Femur (tissue), 1 donor: ENCODE measurements at regions not wholly inside any gene's neighbourhood (a gene's known extent, or its start where the extent isn't known, plus 50 kb on each side); places are given as distances from the start of the nearest gene placed in this dataset.

Source experiments
- DNase-seq: peaks from one replicate; pipeline ENCODE4 v3.0.0-alpha.2; 2017

DNA sequence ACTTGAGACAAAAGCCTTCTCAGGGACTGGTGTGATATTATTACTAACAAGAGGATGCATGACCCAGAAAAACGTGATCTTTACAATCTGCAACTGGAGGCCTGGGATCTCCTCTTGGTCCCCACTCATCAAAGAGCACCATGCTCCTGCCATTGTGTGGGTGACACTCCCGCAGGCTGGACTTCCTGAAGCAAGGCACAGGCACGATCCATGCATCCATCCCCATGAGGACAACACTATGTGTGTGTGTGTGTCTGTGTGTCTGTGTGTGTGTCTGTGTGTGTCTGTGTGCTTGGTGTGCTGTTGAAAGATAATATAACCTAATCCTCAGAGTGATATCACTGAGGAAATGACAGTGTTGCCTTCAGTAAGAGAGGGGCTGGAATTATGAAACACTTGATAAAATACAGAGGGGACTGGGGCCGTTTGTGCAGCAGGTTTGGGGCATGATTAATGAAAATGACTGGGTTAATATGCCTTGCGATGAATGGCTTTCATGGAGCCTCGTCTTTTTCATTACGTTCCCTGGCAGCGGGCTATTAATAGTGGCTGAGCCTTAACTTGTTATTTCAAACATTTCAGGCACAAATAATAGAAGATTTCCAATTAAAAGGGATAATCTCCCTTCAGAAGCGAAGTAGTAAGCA, 180.8 kb upstream of the TCERG1L start:
- no peak for DNase-seq

DNA sequence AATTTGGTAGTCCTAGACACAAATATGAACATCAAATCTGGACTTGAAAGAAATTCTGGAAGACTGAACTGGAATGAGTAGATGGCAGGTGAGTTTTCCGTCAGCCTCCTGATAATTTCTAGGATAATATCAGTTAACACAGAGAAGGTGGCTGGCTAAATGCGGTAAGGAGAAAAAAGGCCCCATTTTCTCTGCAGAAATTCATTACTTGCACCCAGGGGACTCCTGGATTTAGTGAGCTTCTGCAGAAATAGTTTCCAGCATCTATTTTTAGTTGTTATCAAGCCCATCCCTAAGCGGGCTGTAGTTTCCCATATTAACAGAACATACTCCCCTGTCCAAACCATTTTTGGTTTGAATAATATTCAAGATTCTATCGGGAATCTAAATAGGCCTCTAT, 181.9 kb upstream of the TCERG1L start:
- no peak for DNase-seq

DNA sequence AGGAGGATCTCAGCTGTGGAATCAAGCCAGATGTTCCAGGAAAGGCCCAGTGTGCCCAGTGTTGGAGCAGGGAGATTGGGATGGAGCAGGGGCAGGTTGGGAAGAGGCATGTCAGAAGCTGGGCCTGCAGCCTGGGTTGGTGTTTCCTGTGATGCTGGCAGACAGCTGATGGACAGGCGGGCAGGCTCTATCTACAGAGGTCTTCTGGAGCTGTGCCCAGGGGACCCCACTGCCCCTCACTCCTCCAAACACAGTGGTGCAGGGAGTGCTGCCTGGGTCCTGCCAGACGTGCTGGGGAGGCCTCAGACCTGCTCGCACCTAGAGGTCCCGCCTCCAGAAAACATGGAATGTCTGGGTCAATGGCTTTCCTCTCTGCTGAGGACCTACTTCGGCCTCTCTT, 182.9 kb upstream of the TCERG1L start:
- no peak for DNase-seq

DNA sequence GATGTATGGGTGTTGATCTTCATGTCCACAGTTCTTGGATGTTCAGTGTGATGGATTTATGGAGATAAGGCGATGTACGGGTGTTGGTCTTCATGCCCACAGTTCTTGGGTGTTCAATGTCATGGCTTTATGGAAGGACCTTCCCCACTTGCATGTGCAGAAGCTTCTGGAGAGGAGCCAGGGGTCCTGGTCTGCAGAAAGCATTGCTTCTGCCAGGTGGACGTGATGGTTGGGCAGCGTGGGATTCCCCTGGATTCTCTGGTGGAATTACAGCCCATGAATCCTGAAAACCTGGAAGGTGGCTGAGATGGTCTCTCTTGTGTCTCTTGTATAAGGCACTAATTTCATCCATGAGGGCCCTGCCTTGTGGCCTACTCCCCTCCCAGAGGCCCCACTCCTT, 183.7 kb upstream of the TCERG1L start:
- DNase-seq: no peak

DNA sequence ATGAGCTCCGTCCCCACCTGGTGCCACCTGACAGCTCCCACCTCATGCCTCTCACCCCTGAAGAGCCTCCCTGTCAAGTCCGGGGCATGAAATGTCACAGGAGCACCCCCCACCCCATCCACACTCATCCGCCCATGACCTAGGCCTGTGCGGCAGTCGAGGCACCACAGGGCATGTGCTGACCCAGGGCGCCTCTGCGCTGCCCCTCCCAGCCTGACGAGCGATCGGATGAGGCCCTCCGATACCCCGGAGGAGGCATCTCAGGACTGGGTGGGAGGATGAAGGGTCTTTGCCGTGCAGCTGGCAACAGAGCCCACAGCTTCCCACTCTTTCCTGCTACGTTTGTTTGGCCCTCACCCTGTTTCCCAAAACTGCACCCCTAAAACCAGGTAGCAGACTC, 184.4 kb upstream of the TCERG1L start:
- no peak for DNase-seq

DNA sequence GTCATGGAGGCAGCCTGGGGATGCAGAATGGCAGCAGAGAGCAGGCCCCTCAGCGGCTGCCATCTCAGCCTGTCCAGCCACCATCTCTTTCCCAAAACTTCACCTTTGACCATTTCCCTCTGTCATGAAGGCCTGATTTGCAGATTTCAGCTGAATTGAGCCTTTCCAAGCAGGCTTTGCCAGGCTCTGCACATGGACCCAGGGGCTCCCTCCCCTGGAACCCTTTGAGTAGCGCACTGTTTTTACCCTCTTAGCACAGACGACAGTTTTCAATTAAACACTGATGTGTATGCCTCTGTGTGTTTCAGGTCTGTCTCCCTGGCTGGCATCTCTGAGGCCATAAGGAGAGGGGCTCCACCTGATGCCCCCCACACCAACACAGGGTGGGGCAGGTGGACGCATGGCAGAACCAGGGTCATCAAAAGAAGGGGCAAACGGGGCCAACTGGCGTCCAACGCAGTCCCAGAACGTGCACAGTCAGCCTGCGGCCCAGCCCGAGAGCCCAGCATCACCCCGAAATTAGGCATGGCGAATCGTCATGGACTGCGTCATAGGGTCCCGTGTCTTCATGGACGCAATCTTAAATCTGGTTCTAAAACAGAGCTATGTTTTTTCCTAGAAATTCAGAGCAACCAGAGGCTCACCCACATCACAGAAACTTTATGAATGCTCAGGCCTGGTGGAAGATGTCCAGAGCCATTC, 185.0 kb upstream of the TCERG1L start:
- DNase-seq: no peak

DNA sequence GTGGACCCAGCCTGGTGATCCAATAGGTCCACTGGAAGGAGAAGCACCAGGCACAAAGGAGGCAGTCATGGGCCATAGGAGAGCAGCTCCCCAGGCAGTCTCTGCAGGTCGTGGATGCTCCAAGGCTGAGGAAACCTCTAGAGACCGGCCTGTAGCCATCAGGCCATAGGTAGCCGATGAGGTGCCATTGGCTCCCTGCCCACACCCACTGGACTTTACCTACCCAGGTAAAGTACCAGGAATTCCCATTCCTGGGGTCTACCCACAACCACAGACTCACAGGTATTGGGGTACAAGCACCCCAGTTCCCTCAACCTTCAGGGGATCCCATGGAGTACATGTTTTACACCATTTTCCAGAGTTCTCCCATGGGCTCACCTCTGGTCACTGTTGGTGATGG, 188.0 kb upstream of the TCERG1L start:
- no peak for DNase-seq

DNA sequence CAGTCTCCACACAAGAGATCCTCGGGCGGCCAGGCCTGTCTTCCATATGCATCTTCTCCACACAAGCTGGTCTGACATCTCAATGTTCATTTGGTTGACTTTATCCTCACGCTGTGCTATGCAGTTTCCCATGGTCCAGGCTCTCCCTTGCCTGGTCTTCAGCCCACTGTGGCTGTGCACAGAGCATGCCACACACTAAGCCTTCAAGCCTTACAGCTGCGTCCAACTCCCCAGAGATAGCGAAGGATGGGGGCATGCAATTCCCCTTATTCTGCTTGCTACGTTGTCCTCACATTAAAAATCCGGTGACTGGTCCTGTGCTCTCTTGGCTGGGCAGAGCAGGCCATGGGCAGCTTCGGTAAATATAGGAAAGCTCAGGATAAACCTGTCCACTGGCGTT, 188.7 kb upstream of the TCERG1L start:
- DNase-seq: no peak

DNA sequence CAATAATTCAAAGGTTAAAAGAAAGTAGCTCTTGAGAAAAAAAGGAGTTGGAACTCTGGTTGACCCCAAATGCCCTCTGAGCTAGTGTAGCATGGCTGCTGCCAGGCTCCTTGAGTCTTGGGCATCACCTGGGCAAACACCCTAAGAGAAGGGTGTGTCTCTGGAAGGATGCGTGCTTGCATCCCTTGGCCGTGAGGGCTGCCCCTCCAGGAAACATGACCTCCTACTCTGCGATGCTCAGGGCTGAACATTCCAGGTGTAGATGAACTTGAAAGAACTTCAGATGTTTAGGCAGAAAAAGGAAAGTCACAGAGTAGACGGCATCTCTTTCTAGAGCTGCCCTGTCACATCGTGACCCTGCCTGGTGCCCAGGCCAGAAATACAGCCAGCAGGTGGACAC, 189.4 kb upstream of the TCERG1L start:
- DNase-seq: no peak

DNA sequence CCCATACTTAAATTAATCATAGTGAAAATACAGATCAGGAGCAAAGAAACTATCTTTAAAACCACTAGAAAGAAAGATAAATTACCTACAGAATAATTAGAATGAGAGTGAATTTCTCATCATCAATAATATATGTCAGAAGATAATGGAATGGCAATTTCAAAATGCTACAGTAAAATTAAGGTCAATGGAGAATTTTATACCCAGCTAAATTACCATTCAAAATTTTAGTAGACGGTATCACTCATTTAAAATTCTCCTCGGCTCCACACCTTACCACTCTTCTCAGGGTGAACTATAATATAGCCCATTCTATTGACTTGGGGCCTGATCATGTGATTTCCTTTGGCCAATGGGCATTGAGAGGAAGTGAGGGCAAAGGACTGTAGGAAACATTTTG, 192.5 kb upstream of the TCERG1L start:
- no peak for DNase-seq

DNA sequence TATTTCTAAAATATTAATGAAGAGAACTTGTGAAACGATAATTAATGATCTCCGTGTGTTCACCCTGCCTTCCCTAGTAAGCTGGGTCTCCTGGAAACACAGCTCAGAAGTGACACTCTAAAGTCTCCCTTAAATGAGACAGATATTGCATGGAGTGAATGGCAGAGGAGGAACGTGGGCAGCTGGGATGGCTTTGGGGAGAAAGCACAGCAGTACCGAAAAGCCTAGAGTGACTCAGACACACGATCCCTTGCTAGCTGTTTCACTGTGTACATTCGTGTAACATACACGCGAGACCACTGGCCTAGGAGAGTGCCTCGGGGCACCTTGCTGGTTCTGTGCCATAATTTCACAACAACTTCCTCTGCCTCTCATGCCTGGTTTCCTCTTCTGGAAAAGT, 199.9 kb upstream of the TCERG1L start:
- no peak for DNase-seq

DNA sequence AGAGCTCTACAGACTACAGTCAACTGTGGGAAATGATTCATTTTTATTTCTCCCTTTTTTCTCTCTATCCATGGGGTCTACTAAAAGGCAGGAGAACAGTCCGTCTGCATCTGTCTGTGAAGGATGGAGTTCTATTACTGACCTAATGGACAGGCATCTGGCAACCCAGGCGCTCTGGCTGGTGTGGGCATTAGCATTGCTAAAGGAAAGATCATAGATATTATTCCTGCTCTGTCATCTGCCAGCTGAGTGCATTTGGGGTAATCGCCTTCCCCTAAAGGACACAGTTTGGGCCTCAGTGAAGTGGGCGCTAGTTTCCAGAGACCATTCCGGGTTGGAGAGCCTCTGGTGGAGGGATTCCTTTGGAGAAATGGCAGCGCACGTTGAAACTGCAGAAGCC, 201.3 kb upstream of the TCERG1L start:
- no peak for DNase-seq

DNA sequence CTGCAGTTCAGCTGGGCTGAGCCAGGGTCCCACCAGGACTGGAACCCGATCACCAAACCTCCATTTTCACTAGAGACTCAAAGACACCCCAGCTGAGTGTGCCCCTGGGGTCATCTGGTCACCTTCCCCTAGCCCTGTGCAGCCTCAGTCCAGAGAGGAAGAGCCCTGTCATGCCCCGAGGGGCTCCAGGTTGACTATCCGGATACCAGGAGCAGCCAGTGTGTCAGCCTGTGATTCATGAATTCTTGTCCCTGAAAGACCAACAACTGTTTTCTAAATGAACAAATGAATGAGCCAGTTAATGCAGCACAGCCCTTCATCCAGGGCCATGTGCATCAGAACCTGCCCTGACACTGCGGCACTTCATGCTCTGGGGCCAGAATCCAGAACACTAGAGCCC, 201.9 kb upstream of the TCERG1L start:
- DNase-seq: no peak

DNA sequence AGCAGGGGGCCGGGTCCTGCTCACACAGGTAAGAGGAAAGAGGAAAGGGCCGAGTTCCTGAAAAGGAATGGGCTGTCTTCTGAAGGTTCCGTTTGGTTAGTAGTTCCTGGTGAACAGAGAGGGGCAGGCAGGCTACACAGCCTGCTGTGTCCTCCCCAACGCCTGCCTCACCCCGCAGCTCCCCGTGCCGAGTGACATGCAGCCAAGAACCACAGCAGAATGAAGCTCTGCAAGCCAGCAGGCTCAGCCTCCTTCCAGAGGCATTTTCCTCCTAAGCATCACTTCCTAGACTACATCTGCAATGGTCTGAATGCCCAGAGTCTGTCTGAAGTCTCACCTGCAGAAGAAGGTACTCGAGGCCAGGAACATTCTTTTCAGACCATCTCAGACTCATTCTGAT, 202.4 kb upstream of the TCERG1L start:
- DNase-seq: peak; percentile 31

DNA sequence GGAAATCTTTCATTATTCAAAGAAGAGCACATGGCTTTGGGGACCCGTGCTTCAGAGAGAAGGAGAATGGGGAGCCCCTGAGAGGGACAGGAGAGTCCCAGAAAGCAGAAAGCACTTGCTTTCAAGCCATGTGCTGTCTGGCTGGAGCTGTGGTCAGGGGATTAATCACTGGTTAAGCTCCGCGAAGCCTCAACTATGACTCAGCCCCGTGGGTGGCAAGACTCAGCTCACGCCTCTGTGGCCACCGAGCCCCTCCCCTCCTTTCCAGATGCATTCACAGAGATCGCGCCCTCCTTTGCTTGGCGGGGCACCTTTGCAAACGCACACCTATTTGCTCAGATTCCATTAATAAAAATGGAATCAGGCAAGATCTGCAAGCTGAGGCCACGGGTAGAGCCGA, 202.9 kb upstream of the TCERG1L start:
- no peak for DNase-seq

DNA sequence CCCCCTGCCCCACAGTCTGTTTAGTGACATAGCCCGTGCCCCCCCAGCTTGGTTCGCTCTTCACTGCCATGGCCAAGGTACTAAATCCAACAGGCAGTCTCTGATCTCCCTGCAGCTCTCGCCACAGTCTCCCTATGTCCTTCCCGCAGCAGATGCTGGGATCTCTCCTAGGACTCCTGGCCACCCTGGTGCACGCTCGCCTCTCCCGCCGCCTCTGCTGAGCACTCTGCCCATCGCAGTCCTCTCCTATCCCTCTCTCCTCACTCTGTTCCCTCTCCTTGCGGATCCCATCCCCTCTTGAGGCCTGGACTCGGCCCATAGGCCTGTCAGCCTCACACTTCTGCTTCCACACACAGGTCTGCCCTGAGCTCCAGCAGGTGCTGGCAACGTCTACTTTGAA, 204.8 kb upstream of the TCERG1L start:
- no peak for DNase-seq

DNA sequence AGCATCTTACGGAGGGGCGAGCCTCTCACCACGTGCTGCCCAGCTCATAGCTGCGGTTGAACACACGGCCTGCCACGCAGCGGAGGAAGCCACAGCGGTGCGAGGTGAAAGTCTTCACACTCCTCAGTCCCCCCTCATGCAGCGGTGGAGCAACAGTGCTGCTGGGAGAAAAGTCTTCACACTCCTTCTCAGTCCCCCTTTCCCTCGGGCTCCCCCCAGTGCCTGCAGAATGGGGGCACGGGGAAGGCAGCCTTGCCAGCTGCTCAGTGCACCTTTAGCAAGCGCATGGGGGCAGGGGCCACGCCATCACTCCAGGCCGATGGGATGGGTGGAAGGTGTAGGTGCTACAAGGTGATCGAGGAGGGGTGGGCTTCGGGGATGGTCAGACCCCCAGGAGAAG, 206.3 kb upstream of the TCERG1L start:
- no peak for DNase-seq

DNA sequence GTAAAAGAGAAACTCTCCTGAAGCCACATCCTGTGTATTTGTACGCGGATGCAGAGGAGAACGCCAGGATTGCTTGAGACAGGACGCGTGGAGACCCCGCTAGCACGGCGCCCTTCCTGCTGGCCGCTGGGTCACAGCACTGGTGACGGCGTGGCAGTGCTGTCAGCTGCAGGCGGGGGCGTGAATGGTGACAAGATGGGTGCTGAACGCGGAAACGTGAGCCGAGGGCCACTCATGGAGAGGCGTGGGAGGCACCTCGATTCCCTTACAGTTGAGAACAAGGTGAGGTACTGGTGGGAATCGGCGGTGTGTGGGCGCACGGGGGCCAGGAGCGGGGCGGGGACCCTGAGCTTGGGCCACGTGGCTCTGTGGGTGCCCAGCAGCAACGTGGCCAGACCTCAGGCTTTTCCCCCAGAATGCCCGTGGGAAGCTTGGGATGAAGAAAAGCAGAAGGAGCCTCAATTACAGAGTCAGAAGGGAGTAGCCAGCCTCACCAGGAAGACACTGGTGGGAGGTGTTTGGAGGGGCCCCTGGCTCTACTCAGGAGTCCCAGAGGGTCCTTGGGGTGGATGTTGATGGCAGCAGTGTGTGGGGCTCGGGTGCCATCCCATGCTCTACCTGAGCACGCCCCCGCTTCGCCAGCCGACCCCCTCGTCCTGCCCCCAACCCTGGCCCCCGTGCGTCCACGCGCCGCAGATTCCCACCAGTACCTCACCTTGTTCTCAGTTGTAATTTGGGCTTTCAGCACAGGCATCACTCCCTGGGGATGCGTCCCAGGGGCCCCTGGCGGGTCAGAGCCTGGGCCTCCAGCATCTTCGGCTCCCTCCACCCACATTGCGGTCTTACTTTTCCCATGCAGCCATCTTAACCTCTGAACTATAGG, 208.4 kb upstream of the TCERG1L start:
- no peak for DNase-seq

DNA sequence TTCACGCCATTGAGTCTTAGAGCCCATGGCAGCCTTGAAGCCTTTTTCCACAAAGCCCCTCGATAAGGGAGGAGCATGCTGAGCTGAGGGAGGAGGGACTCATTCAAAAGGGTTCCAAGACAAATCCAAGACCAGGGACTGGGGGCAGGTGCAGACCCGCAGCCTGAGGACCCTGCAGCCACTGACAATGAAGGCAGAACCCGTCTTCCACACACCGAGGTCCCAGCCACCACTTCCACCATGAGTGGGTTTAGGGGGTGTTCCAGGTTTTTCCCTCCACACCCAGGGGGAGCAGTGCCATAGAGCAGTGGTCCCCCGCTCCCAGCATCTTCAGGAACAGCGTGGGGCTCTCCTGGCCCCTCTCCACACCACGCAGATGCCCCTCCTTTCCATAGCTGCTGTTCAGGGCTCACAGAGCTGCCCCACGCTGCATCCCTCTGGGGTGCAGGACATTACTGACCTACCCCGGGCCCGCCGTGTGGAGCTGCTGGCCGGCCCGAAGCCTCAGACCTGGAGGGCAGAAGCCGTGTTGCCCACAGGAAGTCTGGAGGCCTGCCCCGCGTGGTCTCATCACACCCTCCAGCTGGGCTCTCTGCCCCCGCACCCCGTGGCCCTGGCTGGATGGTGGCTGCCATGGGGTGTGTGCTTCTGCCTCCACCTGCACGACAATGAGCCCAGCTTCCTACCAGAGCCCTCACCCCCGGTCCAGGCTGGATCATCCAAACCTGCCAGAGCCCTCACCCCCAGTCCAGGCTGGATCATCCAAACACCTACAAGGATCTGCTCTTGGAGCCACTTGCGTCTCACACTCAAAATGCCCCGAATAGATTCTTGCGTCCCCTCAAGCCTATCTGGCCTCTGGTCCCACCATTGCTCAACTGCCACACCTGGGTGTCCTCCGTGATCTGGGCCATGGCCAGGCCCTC, 220.0 kb upstream of the TCERG1L start:
- no peak for DNase-seq

DNA sequence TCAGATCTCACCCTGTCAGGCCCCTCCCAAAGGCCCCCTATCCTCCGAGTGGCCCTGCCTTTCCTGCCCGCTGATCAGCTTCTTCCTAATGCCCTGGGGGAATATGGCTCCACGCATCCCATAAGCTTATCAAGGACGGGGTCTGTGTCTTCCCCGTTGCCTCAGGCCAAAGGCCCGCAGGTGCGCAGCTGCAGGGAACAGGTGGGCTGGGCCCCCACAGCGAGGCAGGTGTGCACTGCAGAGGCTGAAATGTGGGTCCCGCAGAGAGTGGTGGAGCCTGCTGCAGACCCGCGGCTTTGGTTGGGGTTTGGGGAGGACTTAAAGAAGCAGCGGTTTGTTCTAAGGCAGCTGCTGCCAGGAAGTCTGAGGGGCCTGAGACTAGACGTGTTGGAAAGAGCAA, 220.8 kb upstream of the TCERG1L start:
- DNase-seq: no peak

DNA sequence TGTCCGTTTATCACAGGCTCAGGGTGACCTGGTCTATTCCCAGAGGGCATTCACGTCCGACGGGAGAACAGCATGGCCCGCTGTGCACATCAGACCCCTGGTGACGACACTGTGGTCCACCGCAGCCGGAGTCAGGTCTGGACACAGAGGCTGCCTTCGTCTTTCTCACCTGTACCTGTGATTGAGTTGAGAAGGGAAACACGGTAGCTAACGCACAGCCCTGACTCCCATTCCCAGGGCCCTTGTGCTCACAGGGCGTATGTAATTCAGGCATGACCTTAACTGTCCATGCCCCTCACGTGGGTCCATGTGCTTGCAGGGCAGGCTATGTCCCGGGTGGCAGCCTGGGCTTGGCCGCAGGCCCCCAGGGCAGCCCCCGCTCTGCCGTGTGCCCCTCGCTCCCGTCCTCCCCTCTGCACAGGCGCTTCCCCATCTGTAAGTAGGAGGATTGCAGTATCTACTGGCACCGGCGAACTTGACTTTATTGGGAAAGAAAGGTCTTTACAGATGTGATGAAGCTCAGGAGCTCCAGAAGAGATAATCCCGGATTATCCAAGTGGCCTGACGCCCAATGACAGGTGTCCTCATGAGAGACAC, 221.3 kb upstream of the TCERG1L start:
- DNase-seq: no peak

DNA sequence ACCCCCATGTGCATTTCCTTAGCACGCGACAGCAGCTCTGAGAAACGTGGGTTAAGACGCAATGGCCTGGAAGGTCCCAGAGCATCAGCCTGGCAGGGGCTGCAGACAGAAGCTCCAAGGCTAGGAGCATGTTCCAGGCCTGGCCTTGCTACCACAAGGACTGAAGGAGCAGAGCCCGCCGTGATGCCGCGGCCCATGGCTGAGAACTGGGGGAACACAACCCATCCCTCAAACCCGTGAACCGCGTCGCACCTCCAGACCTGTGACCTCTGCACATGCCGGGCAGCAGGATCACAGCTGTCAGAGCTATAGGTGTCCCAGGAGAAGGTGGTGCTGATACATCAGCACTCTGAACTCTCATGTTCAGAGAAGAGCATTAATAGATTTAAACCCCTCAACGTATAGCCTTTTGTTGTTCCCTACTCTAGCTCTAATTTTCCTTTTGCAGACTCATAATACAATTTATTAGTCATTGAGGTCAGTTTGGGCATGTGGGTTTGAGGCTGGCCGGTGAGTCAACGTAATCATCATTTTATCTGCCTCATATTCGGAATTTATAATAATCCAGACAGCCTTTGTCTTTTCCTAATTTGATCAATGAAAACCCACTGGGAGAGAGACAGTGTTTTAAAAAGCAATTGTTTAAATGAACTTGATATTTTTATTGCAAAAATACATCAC, 222.5 kb upstream of the TCERG1L start:
- no peak for DNase-seq
